Duodenal mucosa (tissue), 2 donors: ENCODE measurements at regions not wholly inside any gene's neighbourhood (a gene's known extent, or its start where the extent isn't known, plus 50 kb on each side); places are given as distances from the start of the nearest gene placed in this dataset.
"Not testable (repeated sequence)": the region's sequence is repeated elsewhere in the genome, so short reads cannot be mapped to it uniquely, and the experiment has no call there.

ENCODE experiments used
- H3K27ac ChIP-seq: one replicate; pipeline ENCODE4 v1.7.0; 2013; ENCODE audit warnings: low read depth, low read length
- H3K27me3 ChIP-seq, 2 donors: one replicate each; pipeline ENCODE4 v1.7.0; 2013; ENCODE audit warnings: low read length in 2 of 2, control low read depth in 1 of 2; ENCODE audit not compliant: insufficient read depth in 2 of 2, control insufficient read depth in 1 of 2
- H3K36me3 ChIP-seq, 2 donors: one replicate each; pipeline ENCODE4 v1.7.0; 2013; ENCODE audit warnings: low read length in 2 of 2, control low read depth in 1 of 2; ENCODE audit not compliant: insufficient read depth in 2 of 2, control insufficient read depth in 1 of 2
- H3K4me1 ChIP-seq, 2 donors: one replicate each; pipeline ENCODE4 v1.7.0; 2013; ENCODE audit warnings: low read length in 2 of 2, control low read depth in 1 of 2; ENCODE audit not compliant: insufficient read depth in 2 of 2, control insufficient read depth in 1 of 2
- H3K4me3 ChIP-seq, 2 donors: one replicate each; pipeline ENCODE4 v1.7.0; 2013; ENCODE audit warnings: low read length in 2 of 2, low read depth in 1 of 2
- H3K9ac ChIP-seq, 2 donors: one replicate each; pipeline ENCODE4 v1.7.0; 2013; ENCODE audit warnings: low read length in 2 of 2, low read depth in 1 of 2
- H3K9me3 ChIP-seq, 2 donors: one replicate each; pipeline ENCODE4 v1.7.0; 2013; ENCODE audit warnings: low read length in 2 of 2, control low read depth in 1 of 2; ENCODE audit not compliant: control insufficient read depth in 1 of 2

- Histone ChIP-seq H3K4me3 (no peak overlapping the region), H3K4me1 (no peaks in the 10 kb centered on the region)
Measured at GRCh38 chr3:557972-558371, 361.4 kb downstream of the CHL1 start.

GRCh38 chr3:567488-568185 is 371.1 kb downstream of the CHL1 start:
- Histone ChIP-seq H3K9ac (no peak overlapping the region), H3K4me1 (no peaks in the 10 kb centered on the region), H3K4me3 (no peak overlapping the region), H3K27me3 (no peaks in the 10 kb centered on the region), H3K9me3 (peaks cover 0 to 2% of the 10 kb centered on the region in 2 donors), H3K36me3 (no peaks in the 10 kb centered on the region), H3K27ac (no peak overlapping the region)

More at GRCh38 chr3:557972-558371, 361.4 kb downstream of the CHL1 start:
- H3K9ac ChIP-seq: no peak overlapping the region
- no peaks in the 10 kb centered on the region for H3K36me3 ChIP-seq
- peaks cover 5 to 6% of the 10 kb centered on the region in 2 donors for H3K9me3 ChIP-seq
- H3K27me3 ChIP-seq: no peaks in the 10 kb centered on the region
- H3K27ac ChIP-seq: no peak overlapping the region

DNA sequence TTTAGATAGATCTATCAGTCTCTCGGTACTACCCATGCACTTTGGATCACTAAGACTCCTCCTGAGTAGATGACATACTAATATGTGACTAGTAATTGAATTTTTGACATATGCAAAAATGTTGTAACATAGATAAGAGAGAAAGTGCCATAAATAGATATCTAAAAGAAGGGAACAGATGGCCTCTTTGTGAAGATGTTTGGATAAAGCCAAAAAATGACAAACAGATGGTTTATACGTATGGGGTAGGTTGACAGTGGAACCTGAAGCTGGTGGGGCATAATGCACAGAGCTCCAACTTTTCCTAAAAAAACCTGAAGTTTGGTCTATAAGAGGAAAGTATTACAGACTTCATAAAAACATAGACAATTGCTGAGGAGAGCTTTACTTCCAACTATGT is 383.0 kb downstream of the CHL1 start:
- not testable (repeated sequence) for H3K9ac ChIP-seq

GRCh38 chr3:589066-589465 is 392.5 kb downstream of the CHL1 start:
- not testable (repeated sequence) for H3K9me3 ChIP-seq, H3K27ac ChIP-seq, H3K27me3 ChIP-seq, H3K9ac ChIP-seq, H3K4me1 ChIP-seq, H3K36me3 ChIP-seq, H3K4me3 ChIP-seq

More for the DNA sequence above, 383.0 kb downstream of the CHL1 start:
- H3K4me3 ChIP-seq, H3K9me3 ChIP-seq, H3K27ac ChIP-seq, H3K27me3 ChIP-seq, H3K36me3 ChIP-seq, H3K4me1 ChIP-seq: not testable (repeated sequence)

DNA sequence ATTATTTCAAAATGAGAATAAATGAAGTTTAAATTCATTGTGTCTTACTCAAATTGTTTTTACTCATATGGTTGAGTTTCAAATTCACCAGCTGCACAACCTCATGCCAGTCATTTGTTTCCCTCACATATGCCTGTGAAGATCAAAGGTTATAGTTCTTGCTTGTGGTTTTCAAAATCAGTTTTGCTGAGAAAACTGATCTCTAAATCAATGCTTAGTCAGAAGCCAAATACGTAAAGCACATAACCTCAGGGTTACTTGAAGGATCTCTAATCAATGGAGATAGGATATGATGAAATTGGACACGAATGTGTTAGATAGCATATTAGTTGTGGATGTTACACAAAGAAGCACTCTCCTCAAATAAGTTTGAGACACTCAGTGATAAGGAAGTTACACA is 400.7 kb downstream of the CHL1 start:
- H3K27ac ChIP-seq, H3K27me3 ChIP-seq, H3K9me3 ChIP-seq, H3K36me3 ChIP-seq, H3K4me3 ChIP-seq, H3K9ac ChIP-seq, H3K4me1 ChIP-seq: not testable (repeated sequence)

DNA sequence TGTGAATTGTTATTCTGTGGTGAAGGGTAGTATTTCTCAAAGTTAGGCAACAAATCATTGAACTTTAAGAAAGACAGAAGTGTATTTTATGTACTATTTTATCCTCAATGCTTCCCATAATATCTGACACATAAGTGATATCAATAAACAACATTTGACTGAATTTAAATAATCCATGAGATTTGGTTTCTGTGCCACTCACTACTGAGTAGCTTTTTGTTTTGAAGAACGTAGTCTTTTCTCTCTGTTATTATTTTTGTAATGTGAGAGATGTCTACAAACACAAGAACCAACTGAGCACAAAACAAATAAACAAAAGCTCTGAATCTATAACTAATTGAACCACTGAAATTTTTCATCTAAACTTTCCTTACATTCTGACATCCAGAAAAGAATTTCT is 401.2 kb downstream of the CHL1 start:
- H3K27me3 ChIP-seq, H3K4me3 ChIP-seq, H3K27ac ChIP-seq, H3K4me1 ChIP-seq, H3K9me3 ChIP-seq, H3K9ac ChIP-seq, H3K36me3 ChIP-seq: not testable (repeated sequence)

GRCh38 chr3:607480-607879 is 410.9 kb downstream of the CHL1 start:
- H3K27ac ChIP-seq, H3K36me3 ChIP-seq, H3K9ac ChIP-seq, H3K27me3 ChIP-seq, H3K4me1 ChIP-seq, H3K4me3 ChIP-seq, H3K9me3 ChIP-seq: not testable (repeated sequence)

DNA sequence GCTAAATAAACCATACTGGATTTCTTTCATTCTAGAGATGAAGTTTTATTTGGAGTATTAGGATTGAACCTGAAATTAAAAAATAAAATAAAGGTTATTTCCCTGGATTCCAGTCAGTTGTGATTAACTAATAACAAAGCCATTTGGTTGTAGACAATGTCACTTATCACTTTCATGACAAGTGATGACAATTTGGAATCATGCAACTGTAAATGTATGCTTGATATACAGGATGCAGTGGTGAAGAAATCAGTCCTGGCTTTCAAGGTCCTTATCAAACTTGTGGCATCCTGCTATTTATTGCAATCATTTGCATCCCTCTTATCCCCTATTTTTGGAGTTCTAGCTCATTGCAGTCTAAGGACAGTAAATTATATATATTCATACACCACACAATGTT is 425.2 kb downstream of the CHL1 start:
- peaks cover 0 to 5% of the 10 kb centered on the region in 2 donors for H3K9me3 ChIP-seq
- H3K27me3 ChIP-seq: no peaks in the 10 kb centered on the region
- no peak overlapping the region for H3K4me3 ChIP-seq
- H3K36me3 ChIP-seq: no peaks in the 10 kb centered on the region
- no peaks in the 10 kb centered on the region for H3K4me1 ChIP-seq
- no peak overlapping the region for H3K27ac ChIP-seq
- H3K9ac ChIP-seq: no peak overlapping the region

DNA sequence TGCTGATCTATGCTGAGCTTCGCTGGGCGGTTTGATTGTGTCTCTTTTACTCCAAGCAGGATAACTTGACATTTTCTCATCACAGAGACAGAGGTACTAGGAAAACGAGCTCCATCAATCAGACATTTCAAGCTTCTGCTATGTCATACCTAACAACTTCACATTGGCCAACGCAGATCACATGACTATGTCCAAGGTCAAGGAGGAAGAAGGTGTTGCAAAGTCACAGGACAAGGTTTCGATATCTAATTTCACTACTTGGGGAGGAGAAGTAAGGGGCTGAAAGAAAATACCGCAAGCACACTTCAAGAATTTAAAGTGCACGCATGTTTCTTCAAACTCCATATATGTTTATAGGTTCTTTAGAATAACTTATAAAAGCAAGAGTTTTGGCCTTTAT is 425.8 kb downstream of the CHL1 start:
- Histone ChIP-seq H3K4me3 (no peak overlapping the region), H3K27me3 (no peaks in the 10 kb centered on the region), H3K9me3 (peaks cover 0 to 5% of the 10 kb centered on the region in 2 donors), H3K4me1 (no peaks in the 10 kb centered on the region), H3K36me3 (no peaks in the 10 kb centered on the region), H3K9ac (no peak overlapping the region), H3K27ac (no peak overlapping the region)

DNA sequence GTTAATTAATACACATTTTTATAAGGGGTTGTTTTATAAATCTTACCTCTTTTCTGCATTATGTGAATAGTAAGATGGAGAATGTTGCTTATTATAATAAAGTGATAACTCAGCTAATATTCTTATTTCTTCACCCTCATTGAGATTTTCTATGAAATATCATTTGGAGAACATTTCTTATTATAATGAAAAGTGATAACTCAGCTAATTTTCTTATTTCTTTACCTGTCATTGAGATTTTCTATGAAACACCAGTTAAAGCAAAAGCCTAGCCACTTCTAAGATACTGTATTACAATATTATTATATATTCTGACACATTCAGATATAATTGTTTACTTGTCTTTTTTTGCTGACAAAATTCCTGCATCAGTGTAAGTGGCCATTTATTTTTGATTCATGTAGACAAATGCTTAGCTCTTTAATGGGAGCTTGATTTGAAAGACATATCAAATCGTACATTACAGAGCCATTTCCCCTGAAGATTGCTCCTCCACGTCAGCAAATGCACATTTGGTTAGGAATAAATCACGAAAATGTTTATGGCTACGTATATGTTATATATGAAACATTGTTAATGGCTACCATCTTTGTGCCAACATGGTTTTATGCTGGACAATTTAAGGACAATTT is 427.5 kb downstream of the CHL1 start:
- Histone ChIP-seq H3K27ac (no peak overlapping the region), H3K4me1 (no peaks in the 10 kb centered on the region), H3K27me3 (no peaks in the 10 kb centered on the region), H3K9me3 (peaks cover 0 to 5% of the 10 kb centered on the region in 2 donors), H3K36me3 (no peaks in the 10 kb centered on the region), H3K4me3 (no peak overlapping the region), H3K9ac (no peak overlapping the region)
